ENCODE measurements at regions not wholly inside any gene's neighbourhood (a gene's known extent, or its start where the extent isn't known, plus 50 kb on each side); places are given as distances from the start of the nearest gene placed in this dataset.

DNA sequence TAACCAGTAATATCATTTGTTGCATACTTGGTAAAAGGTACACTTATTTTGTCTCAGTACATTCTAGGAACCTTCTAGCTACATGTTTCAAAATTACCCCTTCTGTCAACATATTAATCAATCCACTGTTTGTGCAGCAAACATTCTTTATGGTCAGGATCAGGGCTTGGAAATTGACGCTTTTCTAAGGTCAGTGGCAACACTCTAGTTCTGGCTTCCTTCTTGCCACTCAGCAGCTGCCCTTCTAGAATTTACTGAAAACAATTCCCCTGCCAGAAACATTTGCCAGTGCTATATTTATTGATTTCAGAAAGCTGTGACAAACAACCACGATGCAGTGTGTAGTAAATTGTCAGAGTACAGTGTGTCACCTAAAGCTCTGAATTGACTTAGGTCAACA lies 84.7 kb upstream of the FBXL4 start:
- DNase-seq (ENCODE audit: low read depth): no peak
- no peak for TF ChIP-seq CTCF (IDR thresholded peaks at IDR 0.05; ENCODE audit: insufficient read depth, low read depth, low read length)

DNA sequence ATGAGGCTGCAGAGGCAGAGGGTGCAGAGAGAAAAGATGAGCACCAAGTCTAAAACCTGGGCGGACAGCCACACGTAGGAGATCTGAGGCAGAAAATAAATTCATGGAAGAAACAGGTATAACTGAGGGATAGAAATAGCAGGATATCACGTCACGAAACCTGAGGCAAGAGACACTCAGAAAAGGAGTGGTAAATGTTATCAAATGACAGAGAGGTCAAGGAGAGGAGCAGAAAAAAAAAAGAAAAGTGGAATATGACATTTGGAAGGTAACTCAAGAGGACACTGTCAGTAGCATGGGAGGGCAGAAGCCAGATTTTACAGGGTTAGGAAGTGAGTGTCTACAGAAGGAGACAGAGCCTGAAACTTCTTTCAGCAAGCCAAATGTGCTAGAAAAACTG lies 84.2 kb upstream of the FBXL4 start:
- TF ChIP-seq CTCF (IDR thresholded peaks at IDR 0.05; ENCODE audit: insufficient read depth, low read depth, low read length): no peak
- DNase-seq (ENCODE audit: low read depth): no peak
- no peak overlapping the region for H3K4me3 ChIP-seq (ENCODE audit: low read depth, low read length)

More for the DNA sequence above, 84.7 kb upstream of the FBXL4 start:
- no peak overlapping the region for H3K4me3 ChIP-seq (ENCODE audit: low read depth, low read length)

DNA sequence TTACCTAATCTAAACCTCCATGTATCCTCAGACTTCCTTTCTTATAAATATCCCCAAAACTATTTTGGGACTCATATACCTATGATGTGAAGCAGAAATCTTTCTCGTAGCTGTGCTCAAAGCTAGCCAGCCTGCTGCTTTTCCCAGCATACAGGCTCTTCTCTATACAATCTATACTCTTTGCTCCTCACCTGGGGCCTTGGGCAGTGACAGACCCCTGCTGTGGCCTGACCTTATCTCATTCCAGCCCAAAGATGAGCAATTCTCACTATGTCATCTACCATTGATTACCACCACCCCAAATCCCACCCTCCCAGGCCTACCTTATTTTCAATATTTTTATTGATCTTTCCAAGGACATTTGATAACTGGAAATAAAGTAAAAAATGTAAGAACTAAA lies 83.2 kb upstream of the FBXL4 start:
- TF ChIP-seq CTCF (IDR thresholded peaks at IDR 0.05; ENCODE audit: insufficient read depth, low read depth, low read length): no peak
- H3K4me3 ChIP-seq (ENCODE audit: low read depth, low read length): no peak overlapping the region
- DNase-seq (ENCODE audit: low read depth): no peak

DNA sequence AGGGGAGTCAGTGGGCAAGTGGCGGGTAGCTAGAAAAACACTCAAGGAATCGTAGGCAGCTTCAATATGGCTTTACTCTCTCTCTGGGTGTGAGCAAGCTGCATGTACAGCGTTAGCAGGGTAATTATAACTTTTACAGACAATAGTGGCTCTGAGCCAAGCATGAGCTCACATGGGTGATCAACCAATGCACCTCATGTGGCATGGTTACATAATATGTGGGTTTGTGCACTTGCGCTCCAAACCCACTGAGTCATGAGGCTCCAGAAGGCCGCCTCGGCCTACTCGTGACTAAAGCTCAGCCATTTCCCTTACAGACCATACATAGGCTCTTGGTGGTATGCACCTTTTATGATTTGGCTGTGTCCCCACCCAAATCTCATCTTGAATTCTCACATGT lies 78.4 kb upstream of the FBXL4 start:
- no peak overlapping the region for H3K4me3 ChIP-seq (ENCODE audit: low read depth, low read length)
- DNase-seq (ENCODE audit: low read depth): no peak
- no peak for TF ChIP-seq CTCF (IDR thresholded peaks at IDR 0.05; ENCODE audit: insufficient read depth, low read depth, low read length)

DNA sequence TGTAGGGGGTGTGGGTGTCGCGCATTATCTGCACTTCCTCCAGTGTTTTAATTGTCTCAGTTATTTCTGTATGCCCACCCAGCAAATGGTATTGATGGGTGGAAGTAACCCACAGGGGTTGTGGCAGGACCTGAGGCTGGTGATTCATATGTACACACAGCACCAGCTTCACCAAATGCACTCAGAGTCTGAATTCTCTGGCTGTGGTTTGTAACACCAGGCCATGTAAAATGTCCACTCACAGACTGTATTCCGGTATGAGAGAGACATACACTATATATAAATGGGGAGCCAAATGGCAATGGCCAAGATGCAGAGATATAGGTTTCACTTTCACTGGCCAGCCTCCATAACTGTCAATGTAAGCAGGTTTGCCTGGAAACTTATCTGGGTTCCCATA lies 76.3 kb upstream of the FBXL4 start:
- TF ChIP-seq CTCF (IDR thresholded peaks at IDR 0.05; ENCODE audit: insufficient read depth, low read depth, low read length): no peak
- no peak overlapping the region for H3K4me3 ChIP-seq (ENCODE audit: low read depth, low read length)
- DNase-seq (ENCODE audit: low read depth): no peak

GRCh38 chr6:99022039-99022609 lies 74.4 kb upstream of the FBXL4 start:
- TF ChIP-seq CTCF (IDR thresholded peaks at IDR 0.05; ENCODE audit: insufficient read depth, low read depth, low read length): no peak
- no peak for DNase-seq (ENCODE audit: low read depth)
- H3K4me3 ChIP-seq (ENCODE audit: low read depth, low read length): no peak overlapping the region

DNA sequence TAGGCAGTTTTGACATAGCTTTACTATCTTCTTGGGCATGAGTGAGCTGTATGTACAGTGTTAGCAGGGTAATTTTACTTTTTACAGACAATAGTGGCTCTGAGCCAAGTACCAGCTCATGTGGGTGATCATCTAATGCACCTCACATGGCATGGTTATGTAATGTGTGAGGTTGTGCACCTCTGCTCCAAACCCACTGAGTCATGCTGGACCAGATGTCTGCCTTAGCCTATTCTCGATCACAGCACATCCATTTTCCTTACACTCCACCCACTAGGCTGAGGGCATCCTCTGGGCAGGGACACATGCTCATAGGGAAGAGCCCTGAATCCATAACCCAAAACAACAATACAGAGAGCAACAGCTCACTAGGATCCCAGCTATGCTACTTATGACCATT lies 71.6 kb upstream of the FBXL4 start:
- DNase-seq (ENCODE audit: low read depth): no peak
- no peak for TF ChIP-seq CTCF (IDR thresholded peaks at IDR 0.05; ENCODE audit: insufficient read depth, low read depth, low read length)
- no peak overlapping the region for H3K4me3 ChIP-seq (ENCODE audit: low read depth, low read length)
